Activated T-cell treated with anti-CD3 and anti-CD28 coated beads, Interleukin-2, amount 50 U/mL, for 24 hours (primary cell): ENCODE measurements at regions not wholly inside any gene's neighbourhood (a gene's known extent, or its start where the extent isn't known, plus 50 kb on each side); places are given as distances from the start of the nearest gene placed in this dataset.
"Not testable (repeated sequence)": the region's sequence is repeated elsewhere in the genome, so short reads cannot be mapped to it uniquely, and the experiment has no call there.

Experiments
- DNase-seq: peaks from one replicate; pipeline ENCODE4 v3.0.0-alpha.2; 2020
- H3K27ac Mint-ChIP-seq: 2 replicates; pipeline ENCODE4 v1.8.0; 2020; ENCODE audit warnings: mild to moderate bottlenecking, mixed read lengths
- H3K27me3 Mint-ChIP-seq: 2 replicates; pipeline ENCODE4 v1.8.0; 2020; ENCODE audit warnings: mixed read lengths
- H3K36me3 Mint-ChIP-seq: 2 replicates; pipeline ENCODE4 v1.8.0; 2020; ENCODE audit warnings: low read depth, mixed read lengths
- H3K4me1 Mint-ChIP-seq: 2 replicates; pipeline ENCODE4 v1.8.0; 2020; ENCODE audit warnings: low read depth, mixed read lengths
- H3K4me3 Mint-ChIP-seq: 2 replicates; pipeline ENCODE4 v1.8.0; 2020; ENCODE audit warnings: mild to moderate bottlenecking, moderate library complexity, mixed read lengths
- H3K9me3 Mint-ChIP-seq: 2 replicates; pipeline ENCODE4 v1.8.0; 2020; ENCODE audit warnings: mixed read lengths

DNA sequence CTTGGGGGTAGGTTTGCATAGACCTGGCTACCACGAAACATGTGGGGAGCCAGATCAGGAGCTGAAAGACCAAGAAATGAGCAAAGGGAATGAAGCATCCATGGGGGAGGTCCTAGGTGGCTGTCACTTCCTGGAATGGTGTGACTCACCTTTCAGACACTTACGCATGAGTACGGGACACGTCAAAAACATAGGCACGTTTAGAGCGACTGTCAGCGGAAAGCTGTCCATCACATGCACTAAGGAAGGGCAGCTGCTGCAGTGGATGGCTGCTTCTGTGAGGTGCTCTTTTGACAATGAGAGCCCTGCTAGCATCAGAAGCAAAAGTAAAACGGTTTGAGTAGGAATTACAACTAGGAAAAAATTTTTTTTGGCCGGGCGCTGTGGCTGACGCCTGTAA, 244.6 kb upstream of the CCDC54 start:
- Mint-ChIP-seq H3K27ac (no peak overlapping the region), H3K9me3 (peaks cover 5% of the 10 kb centered on the region), H3K4me3 (no peak overlapping the region), H3K36me3 (no peaks in the 10 kb centered on the region), H3K4me1 (no peaks in the 10 kb centered on the region), H3K27me3 (peaks cover 4% of the 10 kb centered on the region)
- DNase-seq: no peak

DNA sequence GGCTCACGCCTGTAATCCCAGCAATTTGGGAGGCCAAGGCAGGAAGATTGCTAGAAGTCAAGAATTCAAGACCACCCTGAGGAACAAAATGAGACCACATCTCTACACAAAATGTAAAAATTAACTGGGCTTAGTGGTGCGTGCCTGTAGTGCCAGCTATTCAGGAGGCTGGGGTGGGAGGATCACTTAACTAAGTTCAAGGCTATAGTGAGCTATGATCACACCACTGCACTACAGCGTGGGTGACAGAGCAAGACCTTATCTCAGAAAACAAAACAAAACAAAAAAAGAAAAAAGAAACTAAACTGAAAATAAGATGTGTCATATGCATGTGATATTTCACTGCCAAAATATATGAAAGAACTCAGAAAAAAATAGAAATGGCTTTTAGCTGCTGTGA, 243.3 kb upstream of the CCDC54 start:
- Mint-ChIP-seq H3K27ac (no peak overlapping the region), H3K4me3 (no peak overlapping the region), H3K27me3 (peaks cover 4% of the 10 kb centered on the region), H3K9me3 (peaks cover 5% of the 10 kb centered on the region), H3K36me3 (no peaks in the 10 kb centered on the region), H3K4me1 (no peaks in the 10 kb centered on the region)
- no peak for DNase-seq

DNA sequence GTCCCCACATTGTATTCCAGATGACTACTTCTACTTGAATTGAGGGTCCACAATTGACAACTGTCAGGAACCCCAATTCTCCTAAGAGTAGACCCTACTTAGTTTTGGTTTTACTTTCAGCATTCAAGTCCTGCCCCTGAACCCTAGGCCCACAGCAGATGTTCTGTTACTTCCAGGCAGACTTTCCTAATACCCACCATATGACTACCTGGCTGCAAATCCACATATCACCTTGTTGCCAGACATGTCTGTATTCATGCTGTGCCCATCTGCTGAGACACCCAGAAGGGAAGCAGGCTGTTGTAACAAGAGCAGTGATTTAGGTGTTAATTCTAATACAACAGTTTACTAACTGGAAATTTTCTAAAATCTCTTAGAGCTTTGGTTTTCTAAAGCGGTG, 235.1 kb upstream of the CCDC54 start:
- peaks cover 26% of the 10 kb centered on the region for H3K27me3 Mint-ChIP-seq
- H3K4me3 Mint-ChIP-seq: no peak overlapping the region
- no peak for DNase-seq
- H3K27ac Mint-ChIP-seq: no peak overlapping the region
- no peaks in the 10 kb centered on the region for H3K36me3 Mint-ChIP-seq
- H3K4me1 Mint-ChIP-seq: no peaks in the 10 kb centered on the region
- H3K9me3 Mint-ChIP-seq: peaks cover 2% of the 10 kb centered on the region

DNA sequence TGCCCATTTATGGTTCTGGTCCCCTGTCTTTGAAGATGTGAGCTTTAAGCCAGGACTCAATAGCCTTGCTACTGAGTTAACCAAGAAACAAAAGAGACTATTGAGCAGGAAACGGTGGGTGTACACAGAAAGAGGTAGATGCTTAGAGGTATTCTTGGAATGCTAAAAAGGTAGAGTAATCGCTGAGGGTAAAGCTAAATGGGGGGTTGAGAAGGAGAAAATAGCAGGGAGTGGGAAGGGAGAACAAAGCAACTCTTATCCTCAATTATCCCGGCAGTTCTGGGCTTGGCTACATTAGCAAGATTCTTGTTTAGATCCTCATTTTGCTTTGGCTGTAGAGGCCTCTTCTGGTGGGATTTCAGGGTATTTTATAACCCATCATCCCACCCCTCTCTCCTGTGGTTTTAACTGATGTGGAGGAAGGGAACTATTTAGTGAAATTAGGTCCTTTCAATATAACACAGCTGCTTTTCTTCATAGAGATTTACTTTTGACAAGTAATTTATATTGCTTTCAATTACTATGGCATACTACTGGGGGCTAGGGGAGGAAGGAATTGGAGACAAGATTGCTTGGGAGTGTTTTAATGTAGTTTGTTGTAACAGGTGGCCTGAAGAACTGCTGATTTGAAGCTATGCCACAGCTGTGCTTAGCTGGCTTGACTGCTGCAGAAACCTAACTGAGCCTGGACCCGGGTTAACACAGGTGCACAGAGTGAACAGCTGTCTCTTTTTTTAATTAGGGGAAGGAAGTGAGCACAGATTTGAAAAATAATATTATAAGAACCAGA, 234.3 kb upstream of the CCDC54 start:
- H3K27ac Mint-ChIP-seq: no peak overlapping the region
- H3K4me3 Mint-ChIP-seq: no peak overlapping the region
- peaks cover 26% of the 10 kb centered on the region for H3K27me3 Mint-ChIP-seq
- DNase-seq: no peak
- H3K36me3 Mint-ChIP-seq: no peaks in the 10 kb centered on the region
- peaks cover 2% of the 10 kb centered on the region for H3K9me3 Mint-ChIP-seq
- no peaks in the 10 kb centered on the region for H3K4me1 Mint-ChIP-seq

DNA sequence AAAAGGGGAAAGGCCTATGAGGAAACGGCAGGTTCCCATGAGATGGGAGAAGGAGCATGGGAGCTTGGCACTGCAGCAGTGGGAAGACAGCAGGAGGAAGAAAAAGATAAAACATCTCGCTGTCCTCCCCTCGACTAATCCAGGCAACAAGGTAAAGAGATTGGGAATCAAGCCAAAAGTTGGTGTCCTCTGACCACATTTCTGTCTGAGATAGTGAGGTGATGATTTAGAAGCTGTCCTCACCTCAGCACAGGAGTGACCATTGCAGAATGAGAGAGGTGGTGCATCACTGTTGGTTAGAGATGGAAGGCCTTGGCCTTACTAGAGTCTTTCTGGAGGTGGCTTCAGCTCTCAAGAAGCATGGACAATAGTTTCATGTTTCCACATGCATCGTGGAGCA, 226.6 kb upstream of the CCDC54 start:
- Mint-ChIP-seq H3K27me3 (peaks cover 9% of the 10 kb centered on the region), H3K4me1 (no peaks in the 10 kb centered on the region), H3K9me3 (peaks cover 2% of the 10 kb centered on the region), H3K36me3 (no peaks in the 10 kb centered on the region), H3K27ac (no peak overlapping the region), H3K4me3 (no peak overlapping the region)
- no peak for DNase-seq

DNA sequence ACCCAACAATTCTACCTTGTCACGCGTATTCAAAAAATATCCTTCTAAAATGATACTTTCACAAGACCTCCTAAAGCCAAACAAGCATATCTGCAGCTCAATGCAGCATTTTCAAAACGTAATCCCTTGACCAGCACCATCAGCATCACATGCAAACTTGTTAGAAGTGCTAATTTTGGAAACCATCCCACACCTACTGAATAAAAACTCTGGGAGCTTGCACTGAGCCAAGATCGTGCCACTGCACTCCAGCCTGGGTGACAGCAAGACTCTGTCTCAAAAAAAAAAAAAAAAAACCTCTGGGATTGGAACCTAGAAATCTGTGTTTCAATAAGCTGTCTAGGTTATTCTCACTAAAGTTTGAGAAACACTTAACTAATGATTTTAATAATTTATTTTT, 223.3 kb upstream of the CCDC54 start:
- peaks cover 9% of the 10 kb centered on the region for H3K27me3 Mint-ChIP-seq
- no peak for DNase-seq
- H3K4me1 Mint-ChIP-seq: no peaks in the 10 kb centered on the region
- no peaks in the 10 kb centered on the region for H3K36me3 Mint-ChIP-seq
- H3K27ac Mint-ChIP-seq: no peak overlapping the region
- H3K4me3 Mint-ChIP-seq: no peak overlapping the region
- H3K9me3 Mint-ChIP-seq: peaks cover 17% of the 10 kb centered on the region

DNA sequence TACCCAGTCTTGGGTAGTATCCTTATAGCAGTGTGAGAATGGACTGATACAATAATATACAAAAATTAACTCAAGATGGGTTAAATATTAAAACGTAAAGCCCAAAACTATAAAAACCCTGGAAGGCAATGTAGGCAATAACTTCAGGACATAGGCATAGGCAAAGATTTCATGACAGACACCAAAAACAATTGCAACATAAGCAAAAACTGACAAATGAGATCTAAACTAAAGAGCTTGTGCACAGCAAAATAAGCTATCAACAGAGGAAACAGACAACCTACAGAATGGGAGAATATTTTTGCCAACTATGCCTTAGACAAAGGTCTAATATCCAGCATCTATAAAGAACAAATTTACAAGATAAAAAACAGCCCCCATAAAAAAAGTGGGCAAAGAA, 204.8 kb upstream of the CCDC54 start:
- Mint-ChIP-seq H3K27ac (no peak overlapping the region), H3K4me1 (no peaks in the 10 kb centered on the region), H3K9me3 (peaks cover 28% of the 10 kb centered on the region), H3K36me3 (no peaks in the 10 kb centered on the region), H3K27me3 (no peaks in the 10 kb centered on the region), H3K4me3 (no peak overlapping the region)
- no peak for DNase-seq

DNA sequence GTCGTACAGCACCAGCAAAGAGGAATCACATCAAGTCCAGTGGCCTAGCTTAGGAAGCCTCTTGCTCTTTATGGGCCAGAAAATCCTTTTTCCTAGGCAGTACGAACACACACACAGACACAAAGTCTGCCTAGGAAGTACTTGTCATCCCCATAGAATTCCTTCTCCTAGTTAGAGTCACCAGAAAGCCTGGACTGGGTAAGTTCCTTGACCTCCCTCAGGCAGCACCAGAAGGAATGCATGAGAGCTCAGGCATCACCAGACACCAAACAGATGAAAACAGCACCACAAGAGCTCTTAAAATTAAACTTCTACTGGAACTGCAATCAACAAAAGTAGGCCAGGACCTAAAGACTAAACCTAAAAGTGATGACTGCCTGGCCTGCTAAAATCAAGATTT, 192.9 kb upstream of the CCDC54 start:
- DNase-seq: no peak
- no peaks in the 10 kb centered on the region for H3K36me3 Mint-ChIP-seq
- H3K4me3 Mint-ChIP-seq: no peak overlapping the region
- H3K9me3 Mint-ChIP-seq: no peaks in the 10 kb centered on the region
- no peaks in the 10 kb centered on the region for H3K4me1 Mint-ChIP-seq
- H3K27ac Mint-ChIP-seq: no peak overlapping the region
- peaks cover 4% of the 10 kb centered on the region for H3K27me3 Mint-ChIP-seq

DNA sequence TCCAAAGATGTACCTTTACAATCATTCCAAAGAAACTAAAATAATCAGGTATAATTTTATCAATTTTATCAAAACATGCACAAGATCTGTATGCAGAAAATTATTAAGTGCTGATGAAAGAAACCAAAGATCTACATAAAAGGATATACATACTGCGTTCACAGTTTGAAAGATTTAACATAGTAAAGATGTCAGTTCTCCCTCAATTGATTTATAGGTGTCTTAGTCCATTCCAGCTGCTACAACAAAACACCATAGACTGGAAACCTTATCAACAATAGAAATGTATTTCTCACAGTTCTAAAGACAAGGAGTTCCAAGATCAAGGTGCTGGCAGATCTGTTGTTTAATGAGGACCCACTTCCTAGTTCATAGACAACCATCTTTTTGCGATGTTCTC, 189.0 kb upstream of the CCDC54 start:
- H3K27me3 Mint-ChIP-seq: no peaks in the 10 kb centered on the region
- DNase-seq: no peak
- no peak overlapping the region for H3K27ac Mint-ChIP-seq
- H3K36me3 Mint-ChIP-seq: no peaks in the 10 kb centered on the region
- no peaks in the 10 kb centered on the region for H3K4me1 Mint-ChIP-seq
- no peaks in the 10 kb centered on the region for H3K9me3 Mint-ChIP-seq
- no peak overlapping the region for H3K4me3 Mint-ChIP-seq

DNA sequence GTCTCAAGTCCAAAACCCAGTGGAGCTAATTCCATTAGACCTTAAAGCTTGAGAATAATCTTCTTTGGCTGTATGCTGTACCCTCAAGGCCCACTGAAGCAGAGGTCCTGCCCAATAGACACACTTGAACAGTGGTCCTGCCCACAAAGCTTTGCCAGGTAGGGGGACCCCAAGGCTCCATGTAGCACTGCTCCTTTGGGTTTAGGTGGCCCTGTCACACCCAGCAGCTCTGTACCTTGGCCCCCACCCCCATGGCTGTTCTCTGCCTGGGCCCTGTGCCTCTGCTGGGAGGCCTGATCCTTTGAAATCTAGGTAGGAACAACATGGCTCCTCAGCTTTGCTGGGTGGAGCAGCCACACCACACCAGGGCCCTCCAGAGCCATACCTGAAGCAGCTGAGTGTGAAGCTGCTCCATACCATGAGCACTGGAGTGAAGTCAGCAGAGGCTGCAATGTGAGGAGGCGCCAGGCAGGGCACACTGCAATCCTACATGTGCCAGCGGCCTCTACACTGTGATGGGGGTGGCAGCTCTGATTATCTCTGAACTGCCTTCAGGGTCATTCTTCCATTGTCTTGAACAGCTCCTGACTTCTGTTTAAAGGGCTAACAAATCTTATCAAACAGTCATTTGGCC, 188.0 kb upstream of the CCDC54 start:
- H3K4me1 Mint-ChIP-seq: no peaks in the 10 kb centered on the region
- no peaks in the 10 kb centered on the region for H3K27me3 Mint-ChIP-seq
- no peaks in the 10 kb centered on the region for H3K9me3 Mint-ChIP-seq
- no peaks in the 10 kb centered on the region for H3K36me3 Mint-ChIP-seq
- no peak for DNase-seq
- H3K4me3 Mint-ChIP-seq: no peak overlapping the region
- H3K27ac Mint-ChIP-seq: no peak overlapping the region

DNA sequence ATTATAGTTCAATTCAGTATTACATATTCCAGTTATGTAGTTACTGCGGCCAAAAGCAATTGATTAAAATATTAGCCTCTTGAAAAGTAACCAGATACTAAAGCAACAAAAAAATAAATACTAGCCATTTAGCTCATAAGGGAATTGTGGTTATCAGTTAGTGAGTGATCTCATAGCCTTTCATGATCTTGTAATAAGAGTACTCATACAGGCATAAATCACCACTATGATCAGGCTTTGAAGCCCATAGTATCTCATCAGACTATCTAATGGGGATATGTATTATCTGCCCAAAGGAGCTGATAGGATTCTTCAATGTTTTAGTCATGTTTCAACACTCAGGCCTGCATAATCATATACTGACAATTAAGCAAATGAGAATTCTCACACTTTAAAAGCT, 184.1 kb upstream of the CCDC54 start:
- Mint-ChIP-seq H3K27me3 (peaks cover 4% of the 10 kb centered on the region), H3K36me3 (no peaks in the 10 kb centered on the region), H3K27ac (no peak overlapping the region), H3K4me1 (no peaks in the 10 kb centered on the region), H3K4me3 (no peak overlapping the region), H3K9me3 (no peaks in the 10 kb centered on the region)
- no peak for DNase-seq

DNA sequence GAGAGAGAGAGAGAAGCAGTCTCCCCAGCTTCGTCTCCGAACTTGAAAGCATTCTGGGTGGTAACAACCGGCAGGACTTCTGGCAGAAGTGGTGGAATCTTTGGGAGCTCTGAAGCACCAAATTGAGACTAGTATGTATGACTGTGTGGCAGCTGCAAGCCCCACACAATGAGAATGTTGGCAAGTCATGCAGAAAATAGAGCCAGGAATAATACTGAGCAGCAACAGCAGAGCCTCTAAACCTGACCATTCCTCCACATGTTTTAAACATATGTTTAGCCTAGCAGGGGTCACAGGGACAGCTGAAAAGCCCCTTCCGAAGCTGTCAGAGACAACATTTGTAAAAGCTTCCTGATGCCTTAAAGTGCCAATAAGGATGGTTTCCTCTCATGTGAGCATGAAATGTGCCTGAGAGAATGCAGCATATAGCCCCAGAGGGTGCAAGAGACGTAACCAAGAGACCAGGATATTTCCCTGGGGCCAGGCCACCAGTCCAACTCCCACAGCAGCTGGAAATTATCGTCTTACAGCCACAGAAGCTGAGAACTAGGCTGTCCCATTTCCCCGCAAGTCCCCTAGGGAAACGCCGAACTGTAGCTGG, 178.6 kb upstream of the CCDC54 start:
- Mint-ChIP-seq H3K27ac (no peak overlapping the region), H3K4me1 (no peaks in the 10 kb centered on the region), H3K4me3 (no peak overlapping the region), H3K9me3 (no peaks in the 10 kb centered on the region), H3K36me3 (no peaks in the 10 kb centered on the region), H3K27me3 (peaks cover 15% of the 10 kb centered on the region)
- DNase-seq: no peak

DNA sequence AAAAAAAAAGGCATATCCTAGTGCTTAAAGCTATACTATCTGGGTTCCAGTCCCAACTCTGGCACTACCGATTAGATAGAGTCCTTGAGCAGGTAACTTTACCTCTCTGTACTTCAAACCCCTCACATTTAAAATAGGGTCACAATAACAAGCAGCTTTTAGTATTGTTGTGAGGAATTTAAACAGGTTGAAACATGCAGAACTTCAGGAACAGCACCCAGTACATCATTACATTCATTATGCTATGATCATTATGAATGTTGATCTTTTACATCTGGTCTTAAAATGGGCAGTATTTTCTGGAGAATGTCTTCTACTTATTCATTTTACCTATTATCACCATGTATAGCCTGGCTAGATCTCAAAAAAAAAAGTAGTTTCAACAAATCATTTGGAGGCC, 176.1 kb upstream of the CCDC54 start:
- H3K4me3 Mint-ChIP-seq: no peak overlapping the region
- no peak overlapping the region for H3K27ac Mint-ChIP-seq
- peaks cover 11% of the 10 kb centered on the region for H3K27me3 Mint-ChIP-seq
- DNase-seq: no peak
- no peaks in the 10 kb centered on the region for H3K4me1 Mint-ChIP-seq
- H3K36me3 Mint-ChIP-seq: no peaks in the 10 kb centered on the region
- no peaks in the 10 kb centered on the region for H3K9me3 Mint-ChIP-seq

DNA sequence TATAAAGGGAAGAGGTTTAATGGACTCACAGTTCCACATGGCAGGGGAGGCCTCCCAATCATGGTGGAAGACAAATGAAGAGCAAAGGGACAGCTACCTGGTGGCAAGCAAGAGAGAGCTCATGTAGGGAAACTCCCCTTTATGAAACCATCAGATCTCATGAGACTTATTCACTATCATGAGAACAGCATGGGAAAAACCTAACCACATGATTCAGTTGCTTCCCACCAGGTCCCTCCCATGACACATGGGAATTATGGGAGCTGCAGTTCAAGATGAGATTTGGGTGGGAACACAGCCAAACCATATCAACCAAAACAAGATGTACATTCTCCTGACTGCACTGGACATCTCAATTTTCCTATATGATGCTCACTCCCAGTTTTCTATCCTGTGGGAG, 174.4 kb upstream of the CCDC54 start:
- H3K27ac Mint-ChIP-seq, DNase-seq, H3K9me3 Mint-ChIP-seq, H3K4me3 Mint-ChIP-seq, H3K4me1 Mint-ChIP-seq, H3K36me3 Mint-ChIP-seq: not testable (repeated sequence)
- H3K27me3 Mint-ChIP-seq: peaks cover 11% of the 10 kb centered on the region

DNA sequence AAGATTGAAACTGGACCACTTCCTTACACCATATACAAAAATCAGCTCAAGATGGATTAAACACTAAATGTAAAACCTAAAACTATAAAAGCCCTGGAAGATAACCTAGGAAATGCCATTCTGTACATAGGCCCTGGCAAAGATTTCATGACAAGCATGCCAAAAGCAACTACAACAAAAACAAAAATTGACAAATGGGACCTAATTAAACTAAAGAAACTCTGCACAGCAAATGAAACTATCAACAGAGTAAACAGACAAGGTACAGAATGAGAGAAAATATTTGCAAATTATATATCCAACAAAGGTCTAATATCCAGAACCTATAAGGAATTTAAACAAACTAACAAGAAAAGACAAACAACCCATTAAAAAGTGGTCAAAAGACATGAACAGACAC, 173.1 kb upstream of the CCDC54 start:
- no peak for DNase-seq
- Mint-ChIP-seq H3K36me3 (no peaks in the 10 kb centered on the region), H3K4me1 (no peaks in the 10 kb centered on the region), H3K27ac (no peak overlapping the region), H3K9me3 (no peaks in the 10 kb centered on the region), H3K27me3 (peaks cover 5% of the 10 kb centered on the region), H3K4me3 (no peak overlapping the region)
